ENCODE measurements at regions not wholly inside any gene's neighbourhood (a gene's known extent, or its start where the extent isn't known, plus 50 kb on each side); places are given as distances from the start of the nearest gene placed in this dataset.

DNA sequence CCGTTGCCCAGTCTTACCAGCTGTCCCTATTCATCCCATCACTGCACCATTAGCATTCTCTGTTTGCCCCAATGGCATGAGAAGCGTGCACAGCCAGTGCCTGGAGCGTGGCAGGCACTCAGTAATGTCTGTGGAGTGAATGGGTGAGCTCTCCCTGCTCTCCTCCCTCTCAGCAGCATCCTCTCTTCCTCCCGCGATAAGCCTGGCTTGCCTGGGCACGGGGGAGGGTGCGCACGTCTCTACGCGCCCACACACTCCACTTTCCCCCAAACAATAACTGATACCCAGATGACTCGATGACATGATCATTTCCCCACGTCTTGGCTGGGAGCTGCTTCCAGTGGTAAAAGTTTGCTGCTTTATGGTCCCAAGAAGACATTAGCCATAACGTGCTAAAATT lies 81.8 kb upstream of the LINGO1 start:
- Histone ChIP-seq H2BK20ac (ENCODE audit: low read length) (no peak overlapping the region), H3K27ac (ENCODE audit: low read depth, low read length) (no peak overlapping the region), H3K56ac (replicated peaks; ENCODE audit: insufficient read length, low read depth, low read length) (no peak overlapping the region), H3K4me3 (ENCODE audit: extremely low read depth in 1 of 4, insufficient read depth in 2 of 4, low read depth in 3 of 4, low read length in 4 of 4) (no peak overlapping the region), H2BK120ac (replicated peaks; ENCODE audit: low read depth, low read length) (no peak overlapping the region), H2BK5ac (ENCODE audit: low read depth, low read length) (no peak overlapping the region; the same call in 1 of the 2 replicates), H3K79me1 (ENCODE audit: low read depth, low read length) (no peaks in the 10 kb centered on the region), H2AFZ (ENCODE audit: low read length) (no peak overlapping the region), H2BK15ac (ENCODE audit: low read length) (0 out of 2 replicates have a peak overlapping the region, but pooled peaks have one; percentile 72), H3K18ac (ENCODE audit: extremely low read depth, low read length) (no peak overlapping the region), H4K20me1 (replicated peaks in 1 of 2; ENCODE audit: control insufficient read depth in 1 of 2, insufficient read depth in 2 of 2, low read length in 2 of 2) (no peaks in the 10 kb centered on the region), H3K23me2 (ENCODE audit: low read depth, low read length) (no peaks in the 10 kb centered on the region), H3K4ac (replicated peaks; ENCODE audit: insufficient read length, low read depth, low read length) (no peak overlapping the region), H3K36me3 (ENCODE audit: control insufficient read depth in 2 of 4, insufficient read depth in 4 of 4, low read length in 3 of 4) (no peaks in the 10 kb centered on the region), H3K4me1 (replicated peaks in 1 of 4; ENCODE audit: control insufficient read depth in 3 of 4, insufficient read depth in 4 of 4, low read length in 3 of 4) (peaks cover 0 to 12% (median 2%) of the 10 kb centered on the region in 4 experiments; a peak in 3 of 7 replicates), H3K4me2 (ENCODE audit: insufficient read depth in 1 of 2, low read depth in 2 of 2, low read length in 2 of 2) (no peak overlapping the region), H3K27me3 (replicated peaks in 1 of 4; ENCODE audit: control insufficient read depth in 3 of 4, extremely low read depth in 1 of 4, insufficient read depth in 3 of 4, low read length in 3 of 4) (no peaks in the 10 kb centered on the region), H3K14ac (ENCODE audit: insufficient read length) (no peak overlapping the region), H3K79me2 (ENCODE audit: control insufficient read depth in 1 of 2, insufficient read depth in 2 of 2, low read length in 2 of 2) (no peaks in the 10 kb centered on the region), H4K5ac (ENCODE audit: insufficient read length, low read depth, low read length) (no peak overlapping the region), H3K9ac (replicated peaks in 1 of 4; ENCODE audit: extremely low read depth in 1 of 4, low read depth in 3 of 4, low read length in 3 of 4) (no peak overlapping the region), H3K9me3 (ENCODE audit: insufficient read depth in 2 of 2, low read depth in 1 of 2, low read length in 1 of 2) (no peaks in the 10 kb centered on the region), H4K91ac (replicated peaks; ENCODE audit: insufficient read length, low read length) (no peak overlapping the region), H2AK5ac (ENCODE audit: low read depth, low read length) (no peak overlapping the region), H2BK12ac (ENCODE audit: low read depth, low read length) (0 out of 2 replicates have a peak overlapping the region, but pooled peaks have one; percentile 27), H4K8ac (ENCODE audit: extremely low read depth, insufficient read depth, low read length) (no peak overlapping the region), H3K23ac (ENCODE audit: insufficient read length) (no peak overlapping the region)
- ChIA-PET POLR2A (ENCODE audit: partially characterized antibody) (interaction anchor here (1.2 kb wide), 1 partner anchor 25 kb away, joined by 3 read pairs; no protein-coding TSS in a partner anchor), CTCF (ENCODE audit: partially characterized antibody) (interaction anchor here (0.6 to 8.2 kb wide), 8 partner anchors 21 to 490 kb away, joined by 3 to 38 read pairs (median 5); partner anchors contain the start of gene LINGO1)
- TF ChIP-seq NANOG (IDR thresholded peaks at IDR 0.05; ENCODE audit: insufficient read depth, low read depth, low read length, poor library complexity, severe bottlenecking) (no peak), SIRT6 (IDR thresholded peaks at IDR 0.05; ENCODE audit: low read length) (no peak)
- TF ChIP-seq, protein P1, sequence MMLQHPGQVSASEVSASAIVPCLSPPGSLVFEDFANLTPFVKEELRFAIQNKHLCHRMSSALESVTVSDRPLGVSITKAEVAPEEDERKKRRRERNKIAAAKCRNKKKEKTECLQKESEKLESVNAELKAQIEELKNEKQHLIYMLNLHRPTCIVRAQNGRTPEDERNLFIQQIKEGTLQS (IDR thresholded peaks at IDR 0.05; ENCODE audit: insufficient read depth, low read depth, low read length) = no peak
- FAIRE-seq = no peak
- no peak for DNase-seq (ENCODE audit: low read depth in 1 of 2, low spot score in 2 of 2)
- 92% methylated on average over 13 of the region's 13 CpGs; no CpG with 5 or more reads in 1 of the 2 experiments for WGBS, 2 experiments (ENCODE audit: extremely low coverage in 1 of 2, insufficient coverage in 1 of 2, insufficient read length in 1 of 2, insufficient replicate concordance in 2 of 2, low coverage in 1 of 2, low lambda C conversion rate in 2 of 2, missing lambda C conversion rate in 1 of 2)

Measured in H1 (cell line).